HFF-Myc (cell line): ENCODE measurements at regions not wholly inside any gene's neighbourhood (a gene's known extent, or its start where the extent isn't known, plus 50 kb on each side); places are given as distances from the start of the nearest gene placed in this dataset.
A peak's percentile ranks its signal among the peaks of the same experiment; 100 is the strongest.

Experiments
- DNase-seq: peaks from one replicate; pipeline ENCODE4 v3.0.0-alpha.2; 2011; ENCODE audit warnings: low read depth; ENCODE audit errors: extremely low read depth
- H3K4me3 ChIP-seq: replicated peaks from 2 replicates; pipeline ENCODE4 v1.5.1; 2011; ENCODE audit warnings: low read depth, mild to moderate bottlenecking, control low read depth, low read length
- CTCF ChIP-seq: IDR thresholded peaks from 2 replicates; pipeline ENCODE4 v1.5.1; 2012; ENCODE audit warnings: mild to moderate bottlenecking, low read depth, low read length, control low read depth; ENCODE audit errors: missing control alignments

- peak; percentile 4 for DNase-seq
- no peak for TF ChIP-seq CTCF
- H3K4me3 ChIP-seq = no peak overlapping the region
Observed at GRCh38 chr3:99186016-99186415, 284.5 kb upstream of the DCBLD2 start.

GRCh38 chr3:99176169-99176964 lies 274.9 kb upstream of the DCBLD2 start:
- no peak overlapping the region for H3K4me3 ChIP-seq
- DNase-seq = no peak
- no peak for TF ChIP-seq CTCF

- H3K4me3 ChIP-seq = no peak overlapping the region
- DNase-seq = no peak
- no peak for TF ChIP-seq CTCF
Observed at GRCh38 chr3:99175276-99175812, 273.8 kb upstream of the DCBLD2 start.

- H3K4me3 ChIP-seq = no peak overlapping the region
- peak; percentile 44 for DNase-seq
- peak; percentile 89 for TF ChIP-seq CTCF
Observed at GRCh38 chr3:99172736-99173657, 271.5 kb upstream of the DCBLD2 start.

- H3K4me3 ChIP-seq = no peak overlapping the region
- DNase-seq = no peak
- no peak for TF ChIP-seq CTCF
Observed at GRCh38 chr3:99171800-99172199, 270.3 kb upstream of the DCBLD2 start.

- DNase-seq = no peak
- H3K4me3 ChIP-seq = no peak overlapping the region
- no peak for TF ChIP-seq CTCF
Observed at GRCh38 chr3:99170867-99171517, 269.5 kb upstream of the DCBLD2 start.
